ENCODE measurements at regions not wholly inside any gene's neighbourhood (a gene's known extent, or its start where the extent isn't known, plus 50 kb on each side); places are given as distances from the start of the nearest gene placed in this dataset.

DNA sequence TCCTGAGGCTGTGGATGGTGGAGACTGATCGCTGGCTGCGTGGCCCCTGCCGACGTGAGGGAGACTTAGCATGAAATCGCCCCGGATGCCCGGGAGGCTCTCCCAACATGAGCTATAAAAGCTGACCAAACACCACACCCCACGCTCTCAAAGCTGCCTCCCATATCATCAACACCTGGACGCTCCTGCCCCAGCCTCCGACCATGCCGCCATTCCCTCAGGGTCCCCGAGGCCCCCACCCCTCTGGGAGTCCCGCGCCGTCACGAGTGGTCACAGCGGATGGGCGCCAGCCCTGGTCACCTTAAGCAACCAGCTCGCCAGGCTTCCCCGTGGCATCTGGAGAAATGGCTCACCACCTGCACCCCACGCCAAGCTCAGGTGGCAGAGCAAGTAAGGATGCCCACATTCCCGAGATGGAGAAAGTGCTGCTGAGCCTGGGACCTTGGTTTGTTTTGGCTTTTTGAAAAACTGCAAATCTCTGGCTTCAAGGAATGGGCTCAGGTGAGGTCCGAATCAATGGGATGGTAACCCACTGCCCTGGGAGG, 196.0 kb downstream of the MED10 start:
- ATAC-seq: no peak
- no peak overlapping the region for H3K27ac Mint-ChIP-seq
- H3K4me3 Mint-ChIP-seq: no peak overlapping the region
- no peaks in the 10 kb centered on the region for H3K36me3 Mint-ChIP-seq (ENCODE audit: low read depth)
- TF ChIP-seq, protein P1, sequence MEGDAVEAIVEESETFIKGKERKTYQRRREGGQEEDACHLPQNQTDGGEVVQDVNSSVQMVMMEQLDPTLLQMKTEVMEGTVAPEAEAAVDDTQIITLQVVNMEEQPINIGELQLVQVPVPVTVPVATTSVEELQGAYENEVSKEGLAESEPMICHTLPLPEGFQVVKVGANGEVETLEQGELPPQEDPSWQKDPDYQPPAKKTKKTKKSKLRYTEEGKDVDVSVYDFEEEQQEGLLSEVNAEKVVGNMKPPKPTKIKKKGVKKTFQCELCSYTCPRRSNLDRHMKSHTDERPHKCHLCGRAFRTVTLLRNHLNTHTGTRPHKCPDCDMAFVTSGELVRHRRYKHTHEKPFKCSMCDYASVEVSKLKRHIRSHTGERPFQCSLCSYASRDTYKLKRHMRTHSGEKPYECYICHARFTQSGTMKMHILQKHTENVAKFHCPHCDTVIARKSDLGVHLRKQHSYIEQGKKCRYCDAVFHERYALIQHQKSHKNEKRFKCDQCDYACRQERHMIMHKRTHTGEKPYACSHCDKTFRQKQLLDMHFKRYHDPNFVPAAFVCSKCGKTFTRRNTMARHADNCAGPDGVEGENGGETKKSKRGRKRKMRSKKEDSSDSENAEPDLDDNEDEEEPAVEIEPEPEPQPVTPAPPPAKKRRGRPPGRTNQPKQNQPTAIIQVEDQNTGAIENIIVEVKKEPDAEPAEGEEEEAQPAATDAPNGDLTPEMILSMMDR (IDR thresholded peaks at IDR 0.05): no peak
- ChIA-PET POLR2A (no interaction called here), CTCF (no interaction called here)
- no peak for DNase-seq
- intact Hi-C loops (cut with micrococcal nuclease): no loop called here
- H3K27me3 Mint-ChIP-seq: no peaks in the 10 kb centered on the region
- no peaks in the 10 kb centered on the region for H3K9me3 Mint-ChIP-seq
- no peaks in the 10 kb centered on the region for H3K4me1 Mint-ChIP-seq (ENCODE audit: low read depth)

DNA sequence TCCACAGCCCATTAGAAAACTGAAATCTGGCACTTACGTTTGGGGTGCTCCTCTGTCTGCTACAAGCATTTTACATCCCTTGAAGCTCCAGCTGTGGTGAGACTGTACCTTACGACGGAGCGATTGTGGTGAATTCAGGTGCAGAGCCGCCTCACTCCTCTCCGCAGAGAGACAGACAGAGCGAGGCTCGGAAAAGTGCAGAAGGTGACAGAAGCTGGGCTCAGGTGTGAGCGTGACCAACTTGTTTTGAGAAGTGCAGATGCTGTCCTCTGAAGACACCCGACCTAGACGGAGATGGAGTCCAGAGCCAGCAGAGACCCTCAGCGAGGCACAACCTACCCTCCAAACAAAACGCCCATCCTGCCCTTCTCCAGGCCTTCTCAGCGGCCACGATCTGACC, 196.5 kb downstream of the MED10 start:
- H3K4me1 Mint-ChIP-seq (ENCODE audit: low read depth): no peaks in the 10 kb centered on the region
- no peak overlapping the region for H3K4me3 Mint-ChIP-seq
- H3K27me3 Mint-ChIP-seq: no peaks in the 10 kb centered on the region
- ATAC-seq (no peak), DNase-seq (no peak)
- ChIA-PET POLR2A (no interaction called here), CTCF (no interaction called here)
- TF ChIP-seq, protein P1 (IDR thresholded peaks at IDR 0.05): no peak
- H3K9me3 Mint-ChIP-seq: no peaks in the 10 kb centered on the region
- H3K36me3 Mint-ChIP-seq (ENCODE audit: low read depth): no peaks in the 10 kb centered on the region
- intact Hi-C loops (cut with micrococcal nuclease): no loop called here
- no peak overlapping the region for H3K27ac Mint-ChIP-seq

DNA sequence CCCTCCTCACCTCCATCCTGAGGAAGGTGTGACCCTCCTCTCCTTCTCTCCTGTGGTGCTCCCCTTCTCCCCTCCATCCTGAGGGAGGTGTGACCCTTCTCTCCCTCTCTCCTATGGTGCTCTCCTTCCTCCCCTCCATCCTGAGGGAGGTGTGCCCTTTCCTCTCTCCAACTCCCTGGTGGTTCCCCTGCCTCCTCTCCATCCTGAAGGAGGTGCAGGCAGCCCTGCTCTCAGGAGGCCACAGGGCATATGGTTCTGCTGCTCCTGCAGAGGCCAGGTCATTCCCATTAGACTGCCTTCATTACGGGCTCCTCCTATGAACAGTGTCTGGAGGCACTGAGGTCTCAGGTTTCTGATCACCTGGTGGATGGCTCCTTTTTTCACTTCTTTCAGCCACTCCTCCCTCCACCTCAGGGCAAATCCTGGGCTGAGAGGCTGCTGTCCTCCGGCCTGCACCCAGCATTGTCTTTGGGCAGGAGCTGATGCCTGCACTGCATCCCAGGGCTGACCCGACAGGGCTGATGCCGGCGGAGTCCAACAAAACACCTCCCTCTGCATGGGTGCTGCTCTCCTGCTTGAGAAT, 197.1 kb downstream of the MED10 start:
- intact Hi-C loops (cut with micrococcal nuclease): no loop called here
- ATAC-seq (no peak), DNase-seq (no peak)
- CTCF ChIA-PET: no interaction called here
- H3K9me3 Mint-ChIP-seq: no peaks in the 10 kb centered on the region
- H3K36me3 Mint-ChIP-seq (ENCODE audit: low read depth): no peaks in the 10 kb centered on the region
- POLR2A ChIA-PET: no interaction called here
- no peaks in the 10 kb centered on the region for H3K4me1 Mint-ChIP-seq (ENCODE audit: low read depth)
- TF ChIP-seq, protein P1 (IDR thresholded peaks at IDR 0.05): no peak
- H3K27me3 Mint-ChIP-seq: no peaks in the 10 kb centered on the region
- no peak overlapping the region for H3K27ac Mint-ChIP-seq
- no peak overlapping the region for H3K4me3 Mint-ChIP-seq

DNA sequence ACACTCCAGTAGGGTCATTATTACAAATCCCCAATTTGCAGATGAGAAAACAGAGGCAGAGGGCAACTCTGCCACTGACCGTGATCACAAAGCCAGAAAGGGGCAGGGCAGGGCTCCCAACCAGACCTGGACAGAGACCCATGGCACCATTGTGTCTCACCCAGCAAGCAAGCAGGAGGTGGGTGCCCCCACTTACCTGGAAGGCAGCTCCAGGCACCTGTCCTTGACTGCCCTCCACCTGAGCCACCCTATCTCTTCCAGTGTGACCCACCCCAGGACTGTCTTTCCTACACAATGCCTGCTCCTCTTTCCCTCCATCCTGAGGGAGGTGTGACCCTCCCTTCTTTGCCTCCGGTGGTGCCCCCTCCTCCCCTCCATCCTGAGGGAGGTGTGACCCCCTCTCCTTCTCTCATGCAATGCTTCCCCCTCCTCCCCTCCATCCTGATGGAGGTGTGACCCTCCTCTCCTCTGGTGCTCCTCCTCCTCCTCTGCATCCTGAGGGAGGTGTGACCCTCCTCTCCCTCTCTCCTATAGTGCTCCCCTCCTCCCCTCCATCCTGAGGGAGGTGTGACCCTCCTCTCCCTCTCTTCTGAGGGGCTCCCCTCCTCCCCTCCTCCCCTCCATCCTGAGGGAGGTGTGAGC, 198.0 kb downstream of the MED10 start:
- H3K4me3 Mint-ChIP-seq: no peak overlapping the region
- POLR2A ChIA-PET: no interaction called here
- TF ChIP-seq, protein P1 (IDR thresholded peaks at IDR 0.05): no peak
- intact Hi-C loops (cut with micrococcal nuclease): no loop called here
- H3K9me3 Mint-ChIP-seq: no peaks in the 10 kb centered on the region
- DNase-seq (no peak), ATAC-seq (no peak)
- CTCF ChIA-PET: no interaction called here
- no peak overlapping the region for H3K27ac Mint-ChIP-seq
- H3K36me3 Mint-ChIP-seq (ENCODE audit: low read depth): no peaks in the 10 kb centered on the region
- no peaks in the 10 kb centered on the region for H3K27me3 Mint-ChIP-seq
- H3K4me1 Mint-ChIP-seq (ENCODE audit: low read depth): no peaks in the 10 kb centered on the region

DNA sequence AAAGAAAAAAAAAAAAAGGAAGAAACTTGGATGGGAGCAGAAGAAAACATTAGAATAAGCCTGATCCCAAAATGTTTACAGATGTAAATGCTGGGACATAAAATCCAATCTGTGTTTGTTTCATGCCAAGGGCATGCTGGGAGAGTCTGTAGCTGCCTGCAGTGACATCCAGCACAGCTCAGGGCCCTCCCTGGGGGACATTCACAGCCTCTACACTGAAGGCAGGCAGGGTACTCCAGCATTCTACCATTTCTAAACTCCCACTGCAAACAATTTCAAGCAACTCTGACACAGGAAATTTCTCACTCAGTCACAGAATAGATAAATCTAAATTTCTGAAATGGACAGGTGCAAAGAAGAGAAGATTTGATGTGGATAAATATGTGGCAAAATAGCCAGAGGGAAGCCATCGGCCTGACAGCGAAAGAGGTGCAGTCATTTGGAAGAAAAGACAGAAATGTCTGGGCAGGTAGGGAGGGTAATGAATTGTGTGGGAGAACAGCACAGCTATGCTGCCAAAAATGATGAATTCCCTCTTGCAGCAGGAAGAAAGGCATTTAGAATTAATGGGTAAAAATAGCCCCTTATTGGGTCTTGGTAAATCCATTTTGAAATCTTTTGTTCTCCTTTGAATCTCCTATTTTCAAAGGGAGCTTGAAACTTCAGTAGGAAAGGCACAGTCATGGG, 199.4 kb downstream of the MED10 start:
- H3K27ac Mint-ChIP-seq: no peak overlapping the region
- H3K36me3 Mint-ChIP-seq (ENCODE audit: low read depth): no peaks in the 10 kb centered on the region
- H3K4me3 Mint-ChIP-seq: no peak overlapping the region

More for the DNA sequence above, 199.4 kb downstream of the MED10 start:
- TF ChIP-seq, protein P1 (IDR thresholded peaks at IDR 0.05): no peak
- ATAC-seq (no peak), DNase-seq (no peak)
- no peaks in the 10 kb centered on the region for H3K4me1 Mint-ChIP-seq (ENCODE audit: low read depth)
- intact Hi-C loops (cut with micrococcal nuclease): no loop called here
- no peaks in the 10 kb centered on the region for H3K9me3 Mint-ChIP-seq
- CTCF ChIA-PET: no interaction called here
- H3K27me3 Mint-ChIP-seq: peaks cover 1% of the 10 kb centered on the region
- POLR2A ChIA-PET: no interaction called here

All from activated CD8-positive, alpha-beta T cell treated with anti-CD3 and anti-CD28 coated beads for 36 hours (primary cell).